Thoracic aorta (tissue), 2 donors: ENCODE measurements at regions not wholly inside any gene's neighbourhood (a gene's known extent, or its start where the extent isn't known, plus 50 kb on each side); places are given as distances from the start of the nearest gene placed in this dataset.

Source experiments
- ATAC-seq: fragments of 150-250 bp; one replicate; pipeline ENCODE4 v1.8.0; 2017; ENCODE audit warnings: low read depth; ENCODE audit not compliant: insufficient number of reproducible peaks, low FRiP score
- DNase-seq: peaks from one replicate; pipeline ENCODE4 v3.0.0-alpha.2; 2020; ENCODE audit warnings: low spot score
- H3K27ac ChIP-seq, 2 donors: fragments of 200-600 bp; sonication (generic); 1 replicate in 1 of 2; 2 replicates in 1 of 2; pipeline ENCODE4 v1.5.1; 2016; ENCODE audit warnings: mild to moderate bottlenecking in 2 of 2, moderate library complexity in 2 of 2
- H3K27me3 ChIP-seq: fragments of 200-600 bp; sonication (generic); replicated peaks from 2 replicates; pipeline ENCODE4 v1.6.0; 2016; ENCODE audit warnings: mild to moderate bottlenecking; ENCODE audit not compliant: insufficient read depth
- H3K36me3 ChIP-seq: fragments of 200-600 bp; sonication (generic); one replicate; pipeline ENCODE4 v1.5.1; 2016
- H3K4me1 ChIP-seq, 2 donors: fragments of 200-600 bp; sonication (generic); 1 replicate in 1 of 2; 2 replicates in 1 of 2; pipeline versions ENCODE4 v1.5.1 to v1.6.0; 2016; ENCODE audit warnings: low read depth in 2 of 2, mild to moderate bottlenecking in 1 of 2; ENCODE audit not compliant: control insufficient read depth in 1 of 2
- H3K4me3 ChIP-seq: fragments of 200-600 bp; sonication (generic); 2 replicates; pipeline ENCODE4 v1.5.1; 2016; ENCODE audit warnings: mild to moderate bottlenecking
- H3K9me3 ChIP-seq: fragments of 200-600 bp; sonication (generic); 2 replicates; pipeline ENCODE4 v1.5.1; 2016
- CTCF ChIP-seq: fragments of 200-600 bp; sonication (generic); IDR thresholded peaks from one replicate; pipeline ENCODE4 v1.5.1; 2019; ENCODE audit warnings: antibody characterized with exemption

- ATAC-seq = no peak
Measured at GRCh38 chr11:29018631-29019030, 910.4 kb downstream of the METTL15 start.

GRCh38 chr11:29017941-29018340 lies 909.8 kb downstream of the METTL15 start:
- Histone ChIP-seq H3K4me1 (peaks cover 0 to 7% of the 10 kb centered on the region in 2 donors), H3K4me3 (no peak overlapping the region), H3K36me3 (no peaks in the 10 kb centered on the region), H3K9me3 (no peaks in the 10 kb centered on the region), H3K27me3 (no peaks in the 10 kb centered on the region), H3K27ac (no peak overlapping the region)
- ATAC-seq (no peak), DNase-seq (no peak)
- TF ChIP-seq CTCF = no peak

More at GRCh38 chr11:29018631-29019030, 910.4 kb downstream of the METTL15 start:
- H3K4me1 ChIP-seq = peaks cover 0 to 7% of the 10 kb centered on the region in 2 donors
- no peak for DNase-seq
- TF ChIP-seq CTCF = no peak
- no peaks in the 10 kb centered on the region for H3K9me3 ChIP-seq
- no peaks in the 10 kb centered on the region for H3K27me3 ChIP-seq
- H3K36me3 ChIP-seq = no peaks in the 10 kb centered on the region
- no peak overlapping the region for H3K27ac ChIP-seq
- no peak overlapping the region for H3K4me3 ChIP-seq

- Histone ChIP-seq H3K27ac (no peak overlapping the region), H3K9me3 (no peaks in the 10 kb centered on the region), H3K4me1 (no peaks in the 10 kb centered on the region), H3K36me3 (no peaks in the 10 kb centered on the region), H3K27me3 (no peaks in the 10 kb centered on the region), H3K4me3 (no peak overlapping the region)
- no peak for TF ChIP-seq CTCF
- ATAC-seq (no peak), DNase-seq (no peak)
Measured at GRCh38 chr11:29012507-29012906, 904.3 kb downstream of the METTL15 start.

GRCh38 chr11:29009426-29009825 lies 901.2 kb downstream of the METTL15 start:
- H3K27me3 ChIP-seq = no peaks in the 10 kb centered on the region
- no peak for TF ChIP-seq CTCF
- H3K4me1 ChIP-seq = no peaks in the 10 kb centered on the region
- H3K4me3 ChIP-seq = no peak overlapping the region
- H3K27ac ChIP-seq = no peak overlapping the region
- no peaks in the 10 kb centered on the region for H3K36me3 ChIP-seq
- H3K9me3 ChIP-seq = no peaks in the 10 kb centered on the region
- ATAC-seq (no peak), DNase-seq (no peak)

- ATAC-seq (no peak), DNase-seq (no peak)
- Histone ChIP-seq H3K36me3 (no peaks in the 10 kb centered on the region), H3K4me3 (no peak overlapping the region), H3K27me3 (no peaks in the 10 kb centered on the region), H3K27ac (no peak overlapping the region), H3K4me1 (no peaks in the 10 kb centered on the region), H3K9me3 (no peaks in the 10 kb centered on the region)
- no peak for TF ChIP-seq CTCF
Measured at GRCh38 chr11:29008481-29008880, 900.3 kb downstream of the METTL15 start.
